CD4-positive, alpha-beta memory T cell (primary cell): ENCODE measurements at regions not wholly inside any gene's neighbourhood (a gene's known extent, or its start where the extent isn't known, plus 50 kb on each side); places are given as distances from the start of the nearest gene placed in this dataset.
A peak's percentile ranks its signal among the peaks of the same experiment; 100 is the strongest.

Experiments
- CTCF ChIA-PET: fragments of 350-600 bp; sonication (Branson Sonifier 250); formaldehyde crosslinking; loops from one replicate; lab custom pipeline; 2021; ENCODE audit warnings: inconsistent platforms; ENCODE audit not compliant: partially characterized antibody; lab: Charles Lee
- POLR2A ChIA-PET: fragments of 350-600 bp; sonication (Branson Sonifier 250); formaldehyde crosslinking; loops from one replicate; lab custom pipeline; 2021; ENCODE audit not compliant: partially characterized antibody; lab: Charles Lee
- DNase-seq, 5 donors: peaks; one replicate each; pipeline versions ENCODE4 v3.0.0 to v3.0.0-alpha.2; 2020 to 2022; ENCODE audit warnings: mixed read lengths in 1 of 5
- H3K27ac ChIP-seq: one replicate; pipeline ENCODE4 v1.7.0; 2013; ENCODE audit warnings: low read depth, low read length
- H3K27me3 ChIP-seq: 2 replicates; pipeline ENCODE4 v1.7.0; 2013; ENCODE audit warnings: mild to moderate bottlenecking, low read length, moderate library complexity; ENCODE audit not compliant: insufficient read depth
- H3K36me3 ChIP-seq: 2 replicates; pipeline ENCODE4 v1.7.0; 2013; ENCODE audit warnings: mild to moderate bottlenecking, low read length, moderate library complexity; ENCODE audit not compliant: insufficient read depth
- H3K4me1 ChIP-seq: 2 replicates; pipeline ENCODE4 v1.7.0; 2013; ENCODE audit warnings: mild to moderate bottlenecking, low read length, moderate library complexity; ENCODE audit not compliant: insufficient read depth
- H3K4me3 ChIP-seq, 2 donors: one replicate each; pipeline ENCODE4 v1.7.0; 2013; ENCODE audit warnings: low read length in 2 of 2, mild to moderate bottlenecking in 1 of 2
- H3K9me3 ChIP-seq, 2 donors: one replicate each; pipeline ENCODE4 v1.7.0; 2013; ENCODE audit warnings: low read length in 2 of 2, control low read depth in 1 of 2; ENCODE audit not compliant: control insufficient read depth in 1 of 2
- H3K27ac Mint-ChIP-seq, 7 donors: one replicate each; pipeline ENCODE4 v1.8.0; 2020 to 2021; ENCODE audit warnings: mixed read lengths in 7 of 7, mild to moderate bottlenecking in 6 of 7, inconsistent platforms in 3 of 7, moderate library complexity in 3 of 7
- H3K27me3 Mint-ChIP-seq, 2 donors: one replicate each; pipeline ENCODE4 v1.8.0; 2020 to 2021; ENCODE audit warnings: mixed read lengths in 2 of 2
- H3K36me3 Mint-ChIP-seq, 2 donors: one replicate each; pipeline ENCODE4 v1.8.0; 2020 to 2021; ENCODE audit warnings: mixed read lengths in 2 of 2, inconsistent platforms in 1 of 2, mild to moderate bottlenecking in 1 of 2
- H3K4me1 Mint-ChIP-seq, 4 donors: one replicate each; pipeline ENCODE4 v1.8.0; 2020 to 2021; ENCODE audit warnings: mixed read lengths in 4 of 4, mild to moderate bottlenecking in 1 of 4
- H3K4me3 Mint-ChIP-seq, 8 donors: one replicate each; pipeline ENCODE4 v1.8.0; 2020 to 2021; ENCODE audit warnings: mixed read lengths in 8 of 8, mild to moderate bottlenecking in 7 of 8, moderate library complexity in 6 of 8, inconsistent platforms in 3 of 8
- H3K9me3 Mint-ChIP-seq, 8 donors: one replicate each; pipeline ENCODE4 v1.8.0; 2020 to 2021; ENCODE audit warnings: mixed read lengths in 8 of 8, mild to moderate bottlenecking in 5 of 8, inconsistent platforms in 3 of 8, moderate library complexity in 1 of 8
- intact Hi-C: fragments of 100-400 bp; cut with micrococcal nuclease; formaldehyde crosslinking; loops from one replicate; pipeline ENCODE4 v1.15.1; 2023

DNA sequence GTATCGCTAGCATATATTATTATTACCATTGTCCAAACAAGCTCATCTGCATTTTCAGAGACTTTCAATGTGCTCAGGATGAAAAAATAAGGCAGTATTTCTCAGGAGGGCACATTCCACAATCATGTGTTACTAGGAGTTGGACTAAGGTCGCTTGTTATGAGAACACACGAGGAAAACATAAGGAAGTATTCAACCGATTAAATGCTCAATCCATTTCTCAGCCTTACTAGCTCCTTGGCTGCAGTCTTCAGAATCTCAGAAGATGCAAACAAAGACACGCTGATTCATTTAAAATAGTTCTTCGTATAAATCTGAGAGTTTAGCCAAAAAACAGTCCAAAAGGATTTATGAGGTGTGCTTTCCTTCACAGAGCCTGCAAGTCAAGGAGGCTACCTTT, 82.0 kb upstream of the JAK1 start:
- H3K27ac Mint-ChIP-seq: peak overlapping the region in 1 of 7 donors; percentile 53
- Histone ChIP-seq H3K4me1 (peaks cover 32% of the 10 kb centered on the region), H3K9me3 (no peaks in the 10 kb centered on the region), H3K36me3 (no peaks in the 10 kb centered on the region), H3K4me3 (no peak overlapping the region), H3K27ac (no peak overlapping the region), H3K27me3 (no peaks in the 10 kb centered on the region)
- intact Hi-C loops: loop anchor here (2.0 kb wide), 1 partner anchor 14 kb away; no protein-coding TSS in a partner anchor
- H3K36me3 Mint-ChIP-seq: peaks cover 4 to 10% of the 10 kb centered on the region in 2 donors
- H3K27me3 Mint-ChIP-seq: no peaks in the 10 kb centered on the region
- no peak for DNase-seq
- no peaks in the 10 kb centered on the region for H3K9me3 Mint-ChIP-seq
- peak overlapping the region in 2 of 8 donors; percentile 17 to 30 for H3K4me3 Mint-ChIP-seq
- H3K4me1 Mint-ChIP-seq: peaks cover 43 to 72% (median 54%) of the 10 kb centered on the region in 4 donors
- CTCF ChIA-PET: no interaction called here
- POLR2A ChIA-PET: interaction anchor here (1.1 to 5.8 kb wide), 4 partner anchors 11 to 82 kb away, joined by 3 to 42 read pairs (median 4); partner anchors contain the start of gene JAK1

DNA sequence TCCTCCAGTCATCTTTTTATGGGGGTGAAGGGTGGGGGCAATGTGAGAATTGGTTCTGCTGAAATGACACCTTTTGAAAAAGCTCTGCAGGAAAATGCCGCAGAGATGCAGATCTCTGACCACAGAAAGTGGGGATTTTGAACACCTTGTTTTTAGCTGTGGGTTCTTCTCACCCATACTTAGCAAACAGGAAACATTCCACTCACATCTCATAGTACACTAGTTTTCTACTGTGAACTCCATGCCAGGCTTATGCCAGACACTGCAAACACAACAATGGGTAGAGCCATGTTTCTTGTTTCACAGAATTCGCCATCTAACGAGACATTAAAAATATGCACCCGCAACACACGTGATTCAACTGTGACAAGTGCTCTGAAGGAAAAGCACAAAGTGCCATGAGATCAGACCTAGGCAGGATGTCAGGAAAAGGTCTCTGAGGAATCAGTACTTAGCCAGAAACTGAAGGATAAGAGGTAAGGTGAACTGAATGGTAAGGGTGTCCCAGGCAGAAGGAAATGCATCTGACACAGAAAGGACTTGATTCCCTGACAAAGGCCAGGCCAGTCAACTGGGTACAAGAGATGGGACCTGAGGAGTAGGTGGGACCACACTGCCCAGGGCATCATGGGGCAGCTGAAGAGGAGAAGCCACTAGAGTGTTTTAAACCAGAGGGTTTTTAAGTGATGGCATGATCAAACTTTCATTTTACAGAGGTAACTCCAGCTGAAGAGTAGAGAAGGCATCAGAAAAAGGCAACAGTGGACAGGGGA, 83.8 kb upstream of the JAK1 start:
- no peaks in the 10 kb centered on the region for H3K27me3 Mint-ChIP-seq
- Histone ChIP-seq H3K27me3 (no peaks in the 10 kb centered on the region), H3K9me3 (no peaks in the 10 kb centered on the region), H3K4me3 (peak overlapping the region in 1 of 2 donors; percentile 6), H3K4me1 (peaks cover 36% of the 10 kb centered on the region), H3K36me3 (peaks cover under 1% of the 10 kb centered on the region), H3K27ac (peak overlapping the region; percentile 7)
- intact Hi-C loops: loop anchor here (2.0 kb wide), 1 partner anchor 13 kb away; no protein-coding TSS in a partner anchor
- peak overlapping the region; percentile 62 to 89 (median 82) for H3K27ac Mint-ChIP-seq
- peaks cover 12 to 18% of the 10 kb centered on the region in 2 donors for H3K36me3 Mint-ChIP-seq
- POLR2A ChIA-PET: interaction anchor here (0.6 to 5.8 kb wide), 6 partner anchors 15 to 100 kb away, joined by 3 to 42 read pairs (median 4); partner anchors contain the start of gene JAK1
- H3K9me3 Mint-ChIP-seq: no peaks in the 10 kb centered on the region
- peak overlapping the region in 7 of 8 donors; percentile 54 to 78 (median 67) for H3K4me3 Mint-ChIP-seq
- CTCF ChIA-PET: interaction anchor here (1.0 to 2.9 kb wide), 4 partner anchors 13 to 29 kb away, joined by 3 to 12 read pairs (median 6); no protein-coding TSS in a partner anchor
- peak in 3 of 5 donors; percentile 25 to 44 (median 29) for DNase-seq
- peaks cover 41 to 59% (median 49%) of the 10 kb centered on the region in 4 donors for H3K4me1 Mint-ChIP-seq

DNA sequence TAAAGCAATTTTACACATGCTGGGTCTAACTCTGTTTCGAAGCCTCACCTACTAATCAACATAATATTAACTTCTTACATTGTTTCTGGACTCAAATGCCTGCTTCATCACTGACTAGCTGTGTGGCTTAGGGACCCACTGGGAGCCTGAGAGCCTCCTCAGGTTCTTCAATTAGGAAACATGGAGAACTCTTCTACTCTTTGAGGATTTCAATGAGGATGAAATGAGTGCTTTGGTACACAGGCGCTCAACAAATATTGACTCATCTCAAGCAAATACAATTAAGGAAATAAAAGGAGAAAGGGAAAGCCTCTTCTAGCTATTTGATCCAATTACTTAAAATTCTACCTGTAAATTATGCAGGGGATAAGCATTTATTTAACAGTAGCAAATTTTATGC, 84.4 kb upstream of the JAK1 start:
- H3K9me3 Mint-ChIP-seq: no peaks in the 10 kb centered on the region
- no peak for DNase-seq
- H3K4me3 Mint-ChIP-seq: peak overlapping the region in 5 of 8 donors; percentile 40 to 78 (median 74)

DNA sequence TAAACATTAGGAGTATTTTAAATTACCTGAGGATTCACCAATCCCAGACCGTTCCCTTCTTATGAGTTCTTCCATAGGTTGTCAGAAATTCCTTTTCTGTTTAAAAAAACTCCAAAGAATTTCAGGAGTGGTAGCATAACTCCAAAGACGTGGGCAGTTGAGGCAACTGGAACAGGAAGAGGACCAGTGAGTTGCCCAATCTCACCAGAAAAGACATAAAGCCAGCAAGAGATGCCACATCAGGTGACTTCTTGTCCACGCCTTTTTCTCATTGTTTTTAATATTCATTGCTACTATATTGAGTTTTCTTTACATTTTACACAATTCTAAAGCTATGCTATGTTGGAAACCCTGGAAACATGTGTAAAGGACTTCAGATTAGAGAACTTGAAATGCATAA, 88.1 kb upstream of the JAK1 start:
- Mint-ChIP-seq H3K27me3 (no peaks in the 10 kb centered on the region), H3K27ac (peak overlapping the region in 1 of 7 donors; percentile 43), H3K4me3 (no peak overlapping the region), H3K4me1 (peaks cover 31 to 39% (median 36%) of the 10 kb centered on the region in 4 donors), H3K9me3 (no peaks in the 10 kb centered on the region), H3K36me3 (peaks cover 42 to 44% of the 10 kb centered on the region in 2 donors)
- Histone ChIP-seq H3K4me3 (no peak overlapping the region), H3K9me3 (no peaks in the 10 kb centered on the region), H3K4me1 (peaks cover 35% of the 10 kb centered on the region), H3K27ac (no peak overlapping the region), H3K36me3 (peaks cover 29% of the 10 kb centered on the region), H3K27me3 (no peaks in the 10 kb centered on the region)
- intact Hi-C loops: no loop called here
- POLR2A ChIA-PET: interaction anchor here (1.1 kb wide), 1 partner anchor 48 kb away, joined by 3 read pairs; no protein-coding TSS in a partner anchor
- no peak for DNase-seq
- CTCF ChIA-PET: interaction anchor here (1.0 kb wide), 1 partner anchor 21 kb away, joined by 4 read pairs; no protein-coding TSS in a partner anchor

More for the DNA sequence above, 84.4 kb upstream of the JAK1 start:
- no peak overlapping the region for H3K4me3 ChIP-seq
- no peaks in the 10 kb centered on the region for H3K27me3 Mint-ChIP-seq
- H3K27ac Mint-ChIP-seq: peak overlapping the region; percentile 22 to 87 (median 74)
- no peaks in the 10 kb centered on the region for H3K9me3 ChIP-seq
- no peak overlapping the region for H3K27ac ChIP-seq
- H3K36me3 Mint-ChIP-seq: peaks cover 15 to 24% of the 10 kb centered on the region in 2 donors
- H3K4me1 Mint-ChIP-seq: peaks cover 40 to 53% (median 48%) of the 10 kb centered on the region in 4 donors
- intact Hi-C loops: no loop called here
- ChIA-PET CTCF (interaction anchor here (1.6 to 2.9 kb wide), 3 partner anchors 12 to 25 kb away, joined by 6 to 12 read pairs (median 8); no protein-coding TSS in a partner anchor), POLR2A (interaction anchor here (0.8 to 5.8 kb wide), 2 partner anchors 14 to 16 kb away, joined by 3 to 42 read pairs; no protein-coding TSS in a partner anchor)
- H3K4me1 ChIP-seq: peaks cover 36% of the 10 kb centered on the region
- no peaks in the 10 kb centered on the region for H3K27me3 ChIP-seq
- peaks cover 6% of the 10 kb centered on the region for H3K36me3 ChIP-seq

DNA sequence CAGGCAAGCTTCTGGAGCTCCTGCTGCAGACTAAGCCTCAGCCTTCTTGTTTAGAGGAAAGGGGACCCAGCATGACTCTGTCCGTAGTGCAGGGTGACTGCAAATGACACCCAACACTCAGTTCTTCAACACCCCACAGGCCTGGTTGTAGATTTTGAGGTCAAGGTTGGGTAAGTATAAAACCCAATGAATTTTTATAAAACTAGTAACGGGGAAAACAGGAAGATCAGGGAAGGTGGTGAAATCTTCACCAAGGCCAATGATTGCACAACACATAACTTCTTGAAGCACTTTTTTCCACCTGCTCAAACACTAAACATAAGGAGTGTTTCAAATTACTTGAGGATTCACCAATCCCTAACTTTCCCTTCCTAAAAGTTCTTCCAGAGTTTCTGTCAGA, 89.4 kb upstream of the JAK1 start:
- Mint-ChIP-seq H3K36me3 (peaks cover 42 to 47% of the 10 kb centered on the region in 2 donors), H3K27ac (peak overlapping the region in 1 of 7 donors; percentile 19), H3K4me3 (no peak overlapping the region), H3K27me3 (no peaks in the 10 kb centered on the region), H3K9me3 (no peaks in the 10 kb centered on the region), H3K4me1 (peaks cover 27 to 33% (median 30%) of the 10 kb centered on the region in 4 donors)
- Histone ChIP-seq H3K27me3 (no peaks in the 10 kb centered on the region), H3K4me3 (no peak overlapping the region), H3K9me3 (no peaks in the 10 kb centered on the region), H3K27ac (no peak overlapping the region), H3K4me1 (peaks cover 34% of the 10 kb centered on the region), H3K36me3 (peaks cover 29% of the 10 kb centered on the region)
- intact Hi-C loops: no loop called here
- ChIA-PET POLR2A (interaction anchor here (1.1 kb wide), 1 partner anchor 49 kb away, joined by 3 read pairs; no protein-coding TSS in a partner anchor), CTCF (no interaction called here)
- DNase-seq: no peak

DNA sequence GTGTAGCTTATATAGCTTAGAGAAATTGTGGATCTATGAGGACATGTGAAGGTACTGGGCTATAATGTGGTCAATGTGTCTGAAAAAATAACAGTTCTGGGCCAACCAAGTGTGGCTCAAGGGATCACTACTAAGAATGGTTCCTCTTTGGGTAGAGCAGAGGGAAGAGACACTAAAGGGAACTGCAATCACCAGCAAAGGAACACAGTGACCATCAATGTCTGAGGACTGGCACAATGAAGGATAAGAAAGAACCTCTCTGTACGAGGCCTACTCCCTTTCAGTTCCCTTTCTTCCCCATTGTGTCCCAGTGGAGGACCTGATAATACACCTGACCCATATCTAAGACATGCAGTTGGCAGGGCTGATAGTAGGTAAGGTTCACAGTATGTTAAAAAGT, 89.9 kb upstream of the JAK1 start:
- intact Hi-C loops: no loop called here
- H3K27me3 Mint-ChIP-seq: no peaks in the 10 kb centered on the region
- no peak overlapping the region for H3K4me3 Mint-ChIP-seq
- Histone ChIP-seq H3K27me3 (no peaks in the 10 kb centered on the region), H3K27ac (no peak overlapping the region), H3K4me3 (no peak overlapping the region), H3K4me1 (peaks cover 29% of the 10 kb centered on the region), H3K36me3 (peaks cover 29% of the 10 kb centered on the region), H3K9me3 (no peaks in the 10 kb centered on the region)
- no peaks in the 10 kb centered on the region for H3K9me3 Mint-ChIP-seq
- peaks cover 27 to 33% (median 30%) of the 10 kb centered on the region in 4 donors for H3K4me1 Mint-ChIP-seq
- no peak overlapping the region for H3K27ac Mint-ChIP-seq
- no peak for DNase-seq
- CTCF ChIA-PET: no interaction called here
- POLR2A ChIA-PET: no interaction called here
- H3K36me3 Mint-ChIP-seq: peaks cover 42 to 47% of the 10 kb centered on the region in 2 donors

DNA sequence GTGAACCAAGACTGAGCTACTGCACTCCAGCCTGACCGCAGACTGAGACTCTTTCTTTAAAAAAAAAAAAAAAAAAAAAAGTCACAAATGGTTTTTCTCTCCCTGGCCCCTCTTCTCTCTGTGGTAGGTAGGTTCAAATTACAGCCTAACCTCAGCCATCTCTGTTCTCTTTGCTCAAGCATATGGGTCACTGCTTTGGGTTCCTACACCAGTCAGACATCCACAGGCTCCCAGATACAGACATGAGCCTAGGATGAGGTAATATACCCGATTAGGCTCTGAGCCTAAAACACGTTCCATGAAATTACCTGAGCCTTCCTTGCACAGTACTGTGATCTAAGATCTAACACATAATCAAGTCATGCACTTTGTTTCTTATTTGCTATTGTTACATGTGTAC, 90.5 kb upstream of the JAK1 start:
- H3K36me3 Mint-ChIP-seq: peaks cover 42 to 47% of the 10 kb centered on the region in 2 donors
- no peaks in the 10 kb centered on the region for H3K9me3 ChIP-seq
- H3K27me3 ChIP-seq: no peaks in the 10 kb centered on the region
- no peaks in the 10 kb centered on the region for H3K27me3 Mint-ChIP-seq
- no peak overlapping the region for H3K4me3 ChIP-seq
- H3K4me1 Mint-ChIP-seq: peaks cover 23 to 29% (median 27%) of the 10 kb centered on the region in 4 donors
- CTCF ChIA-PET: interaction anchor here (2.2 kb wide), 1 partner anchor 18 kb away, joined by 13 read pairs; no protein-coding TSS in a partner anchor
- peaks cover 29% of the 10 kb centered on the region for H3K36me3 ChIP-seq
- intact Hi-C loops: no loop called here
- no peaks in the 10 kb centered on the region for H3K9me3 Mint-ChIP-seq
- no peak for DNase-seq
- H3K4me1 ChIP-seq: peaks cover 28% of the 10 kb centered on the region
- H3K27ac Mint-ChIP-seq: peak overlapping the region in 3 of 7 donors; percentile 17 to 63 (median 55)
- POLR2A ChIA-PET: no interaction called here
- no peak overlapping the region for H3K27ac ChIP-seq
- peak overlapping the region in 1 of 8 donors; percentile 37 for H3K4me3 Mint-ChIP-seq
